Neural cell (in vitro differentiated cells): ENCODE measurements at regions not wholly inside any gene's neighbourhood (a gene's known extent, or its start where the extent isn't known, plus 50 kb on each side); places are given as distances from the start of the nearest gene placed in this dataset.

Source experiments
- H2AFZ ChIP-seq: fragments of 200-600, 300-800 bp; sonication (generic), shearing (Covaris generic); 2 replicates; pipeline ENCODE4 v1.6.0; 2014; ENCODE audit warnings: low read depth, mild to moderate bottlenecking, antibody characterized with exemption, low read length, moderate library complexity
- H3F3A ChIP-seq: fragments of 200-600 bp; shearing (Covaris generic); 2 replicates; pipeline ENCODE4 v1.6.1; 2016; ENCODE audit warnings: mild to moderate bottlenecking, moderate library complexity, mixed read lengths, antibody characterized with exemption, low read length; ENCODE audit not compliant: insufficient read depth, poor library complexity, severe bottlenecking
- H3K27ac ChIP-seq: fragments of 200-600, 300-800 bp; sonication (generic), shearing (Covaris generic); 2 replicates; pipeline ENCODE4 v1.5.1; 2014; ENCODE audit warnings: mild to moderate bottlenecking, low read length, moderate library complexity
- H3K27me3 ChIP-seq: fragments of 300-800, 200-600 bp; sonication (generic), shearing (Covaris generic); 2 replicates; pipeline ENCODE4 v1.6.0; 2014; ENCODE audit warnings: mild to moderate bottlenecking, low read depth, low read length, moderate library complexity; ENCODE audit not compliant: insufficient read depth
- H3K36me3 ChIP-seq: fragments of 300-800, 200-600 bp; sonication (generic), shearing (Covaris generic); 2 replicates; pipeline ENCODE4 v1.5.1; 2014; ENCODE audit warnings: mild to moderate bottlenecking, antibody characterized with exemption, low read length, moderate library complexity; ENCODE audit not compliant: insufficient read depth
- H3K4me2 ChIP-seq: fragments of 300-800, 200-600 bp; sonication (generic), shearing (Covaris generic); 2 replicates; pipeline ENCODE4 v1.6.0; 2014; ENCODE audit warnings: mild to moderate bottlenecking, low read length
- H3K4me3 ChIP-seq: fragments of 300-800, 200-600 bp; sonication (generic), shearing (Covaris generic); 2 replicates; pipeline ENCODE4 v1.5.1; 2014; ENCODE audit warnings: mild to moderate bottlenecking, low read length, moderate library complexity
- H3K79me2 ChIP-seq: fragments of 200-600 bp; shearing (Covaris generic); replicated peaks from 2 replicates; pipeline ENCODE4 v1.6.0; 2014; ENCODE audit warnings: mild to moderate bottlenecking, low read length, moderate library complexity; ENCODE audit not compliant: insufficient read depth
- H3K9ac ChIP-seq: fragments of 300-800, 200-600 bp; sonication (generic), shearing (Covaris generic); 2 replicates; pipeline ENCODE4 v1.6.1; 2016; ENCODE audit warnings: mild to moderate bottlenecking, low read length, mixed read lengths
- H3K9me2 ChIP-seq: fragments of 200-600 bp; shearing (Covaris generic); 2 replicates; pipeline ENCODE4 v1.6.1; 2016; ENCODE audit warnings: mild to moderate bottlenecking, low read length, mixed read lengths; ENCODE audit not compliant: insufficient read depth
- H3K9me3 ChIP-seq: fragments of 200-600, 300-800 bp; sonication (generic), shearing (Covaris generic); 2 replicates; pipeline ENCODE4 v1.6.1; 2016; ENCODE audit warnings: mild to moderate bottlenecking, mixed run types, low read length, moderate library complexity, mixed read lengths
- H4K20me1 ChIP-seq: fragments of 200-600 bp; shearing (Covaris generic); 2 replicates; pipeline ENCODE4 v1.6.1; 2016; ENCODE audit warnings: mild to moderate bottlenecking, mixed run types; ENCODE audit not compliant: insufficient read depth
- EP300 ChIP-seq: fragments of 450-650 bp; conservative IDR thresholded peaks from 2 replicates; pipeline ENCODE4 v1.6.1; 2014; ENCODE audit warnings: antibody characterized with exemption, mild to moderate bottlenecking, moderate library complexity; ENCODE audit not compliant: poor library complexity, severe bottlenecking
- EZH2 ChIP-seq: fragments of 200-600, 300-800 bp; shearing (Covaris generic), sonication (generic); IDR thresholded peaks from 2 replicates; pipeline ENCODE4 v1.6.1; 2014; ENCODE audit warnings: antibody characterized with exemption, low read length, borderline replicate concordance, mild to moderate bottlenecking; ENCODE audit not compliant: insufficient read depth, poor library complexity, severe bottlenecking
- MXI1 ChIP-seq: fragments of 450-650 bp; conservative IDR thresholded peaks from 2 replicates; pipeline ENCODE4 v1.6.1; 2014; ENCODE audit warnings: antibody characterized with exemption, mild to moderate bottlenecking; ENCODE audit not compliant: poor library complexity, severe bottlenecking
- POLR2AphosphoS5 ChIP-seq: IDR thresholded peaks from 2 replicates; pipeline ENCODE4 v1.6.1; 2012
- RAD21 ChIP-seq: fragments of 450-650 bp; conservative IDR thresholded peaks from 2 replicates; pipeline ENCODE4 v1.6.1; 2014; ENCODE audit warnings: antibody characterized with exemption, mild to moderate bottlenecking, moderate library complexity
- SMC3 ChIP-seq: fragments of 450-650 bp; conservative IDR thresholded peaks from 2 replicates; pipeline ENCODE4 v1.6.1; 2014; ENCODE audit warnings: antibody characterized with exemption, mild to moderate bottlenecking, moderate library complexity; ENCODE audit not compliant: poor library complexity
- TAF1 ChIP-seq: IDR thresholded peaks from 2 replicates; pipeline ENCODE4 v1.6.1; 2012; ENCODE audit warnings: low read depth
- TF ChIP-seq, protein P1 (sequence below): IDR thresholded peaks from 2 replicates; pipeline ENCODE4 v1.6.1; 2012; ENCODE audit warnings: borderline replicate concordance
- TF ChIP-seq, protein P2 (sequence below): fragments of 450-650 bp; IDR thresholded peaks from 2 replicates; pipeline ENCODE4 v1.5.1; 2014; ENCODE audit warnings: antibody characterized with exemption, mild to moderate bottlenecking, moderate library complexity; ENCODE audit not compliant: poor library complexity, severe bottlenecking

DNA sequence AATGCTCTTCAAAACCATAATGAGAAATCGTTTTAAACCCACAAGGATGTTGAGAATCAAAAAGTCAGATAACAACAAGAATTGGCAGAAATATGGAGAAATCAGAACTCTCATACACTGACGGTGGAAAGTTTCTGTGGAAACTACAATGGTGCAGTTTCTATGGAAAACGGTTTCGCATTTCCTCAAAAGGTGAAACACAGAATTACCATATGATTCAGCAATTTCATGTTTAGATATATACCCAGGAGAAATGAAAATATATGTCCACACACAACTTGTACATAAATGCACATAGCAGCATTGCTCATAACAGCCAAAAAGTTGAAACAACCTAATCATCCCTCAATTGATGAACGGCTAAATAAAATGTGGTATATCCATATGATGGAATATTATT is 218.2 kb downstream of the ARL4A start:
- Histone ChIP-seq H3K9me3 (no peaks in the 10 kb centered on the region), H3F3A (no peaks in the 10 kb centered on the region), H3K9ac (no peak overlapping the region), H3K4me2 (no peak overlapping the region), H3K4me3 (no peak overlapping the region), H2AFZ (no peak overlapping the region), H3K27ac (no peak overlapping the region), H3K9me2 (no peaks in the 10 kb centered on the region), H3K36me3 (no peaks in the 10 kb centered on the region), H3K79me2 (no peaks in the 10 kb centered on the region), H4K20me1 (no peaks in the 10 kb centered on the region), H3K27me3 (no peaks in the 10 kb centered on the region)
- TF ChIP-seq, protein P1, sequence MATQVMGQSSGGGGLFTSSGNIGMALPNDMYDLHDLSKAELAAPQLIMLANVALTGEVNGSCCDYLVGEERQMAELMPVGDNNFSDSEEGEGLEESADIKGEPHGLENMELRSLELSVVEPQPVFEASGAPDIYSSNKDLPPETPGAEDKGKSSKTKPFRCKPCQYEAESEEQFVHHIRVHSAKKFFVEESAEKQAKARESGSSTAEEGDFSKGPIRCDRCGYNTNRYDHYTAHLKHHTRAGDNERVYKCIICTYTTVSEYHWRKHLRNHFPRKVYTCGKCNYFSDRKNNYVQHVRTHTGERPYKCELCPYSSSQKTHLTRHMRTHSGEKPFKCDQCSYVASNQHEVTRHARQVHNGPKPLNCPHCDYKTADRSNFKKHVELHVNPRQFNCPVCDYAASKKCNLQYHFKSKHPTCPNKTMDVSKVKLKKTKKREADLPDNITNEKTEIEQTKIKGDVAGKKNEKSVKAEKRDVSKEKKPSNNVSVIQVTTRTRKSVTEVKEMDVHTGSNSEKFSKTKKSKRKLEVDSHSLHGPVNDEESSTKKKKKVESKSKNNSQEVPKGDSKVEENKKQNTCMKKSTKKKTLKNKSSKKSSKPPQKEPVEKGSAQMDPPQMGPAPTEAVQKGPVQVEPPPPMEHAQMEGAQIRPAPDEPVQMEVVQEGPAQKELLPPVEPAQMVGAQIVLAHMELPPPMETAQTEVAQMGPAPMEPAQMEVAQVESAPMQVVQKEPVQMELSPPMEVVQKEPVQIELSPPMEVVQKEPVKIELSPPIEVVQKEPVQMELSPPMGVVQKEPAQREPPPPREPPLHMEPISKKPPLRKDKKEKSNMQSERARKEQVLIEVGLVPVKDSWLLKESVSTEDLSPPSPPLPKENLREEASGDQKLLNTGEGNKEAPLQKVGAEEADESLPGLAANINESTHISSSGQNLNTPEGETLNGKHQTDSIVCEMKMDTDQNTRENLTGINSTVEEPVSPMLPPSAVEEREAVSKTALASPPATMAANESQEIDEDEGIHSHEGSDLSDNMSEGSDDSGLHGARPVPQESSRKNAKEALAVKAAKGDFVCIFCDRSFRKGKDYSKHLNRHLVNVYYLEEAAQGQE = no peak
- TF ChIP-seq SMC3 (no peak), POLR2AphosphoS5 (no peak), RAD21 (no peak), MXI1 (no peak), EP300 (no peak), EZH2 (no peak)

DNA sequence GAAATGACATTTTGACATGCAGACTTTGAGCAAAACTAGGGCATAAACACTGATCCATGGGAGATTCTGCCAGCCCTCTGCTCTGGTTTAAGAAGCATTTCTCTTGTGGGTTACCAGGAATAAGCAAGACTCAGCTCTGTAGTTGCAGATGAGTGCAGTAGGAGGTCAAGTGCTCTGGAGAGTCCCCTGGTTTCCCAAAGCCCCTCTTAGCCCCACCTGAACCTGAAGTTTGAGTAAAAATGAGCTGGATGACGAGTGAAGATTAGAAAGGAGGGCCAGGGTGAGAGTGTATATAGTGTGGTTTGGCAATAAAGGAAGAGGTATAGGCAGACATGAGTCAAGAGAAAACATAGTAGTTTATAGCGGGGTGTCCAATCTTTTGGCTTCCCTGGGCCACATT is 220.3 kb downstream of the ARL4A start:
- H3K9me3 ChIP-seq = no peaks in the 10 kb centered on the region
- no peaks in the 10 kb centered on the region for H3K9me2 ChIP-seq
- H3F3A ChIP-seq = no peaks in the 10 kb centered on the region

DNA sequence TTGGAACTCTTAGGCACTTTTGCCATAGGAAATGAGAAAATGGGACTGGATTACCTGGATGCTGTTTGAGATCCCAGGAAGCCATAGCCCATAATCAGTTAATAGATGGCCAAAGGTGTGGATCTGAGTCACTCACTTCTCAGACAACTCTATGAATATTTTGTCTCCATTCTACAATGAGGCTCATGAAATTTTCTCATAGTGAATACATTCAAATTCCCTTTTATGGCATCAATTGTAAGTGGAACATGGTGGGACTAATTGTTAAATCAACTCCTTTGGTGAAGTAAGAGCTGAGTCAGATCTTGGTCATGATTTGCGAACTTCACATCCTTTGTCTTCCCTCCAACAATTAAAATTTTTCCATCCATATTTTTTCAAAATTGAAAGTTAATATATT is 222.1 kb downstream of the ARL4A start:
- Histone ChIP-seq H3K27me3 (no peaks in the 10 kb centered on the region), H3K27ac (no peak overlapping the region), H3K9me3 (no peaks in the 10 kb centered on the region), H3K4me2 (no peak overlapping the region), H3K79me2 (no peaks in the 10 kb centered on the region), H3K4me3 (no peak overlapping the region), H4K20me1 (no peaks in the 10 kb centered on the region), H3F3A (no peaks in the 10 kb centered on the region), H2AFZ (no peak overlapping the region), H3K9ac (no peak overlapping the region), H3K36me3 (no peaks in the 10 kb centered on the region), H3K9me2 (no peaks in the 10 kb centered on the region)
- TF ChIP-seq EZH2 = no peak
- no peak for TF ChIP-seq POLR2AphosphoS5
- TF ChIP-seq SMC3 = no peak
- TF ChIP-seq, protein P2, sequence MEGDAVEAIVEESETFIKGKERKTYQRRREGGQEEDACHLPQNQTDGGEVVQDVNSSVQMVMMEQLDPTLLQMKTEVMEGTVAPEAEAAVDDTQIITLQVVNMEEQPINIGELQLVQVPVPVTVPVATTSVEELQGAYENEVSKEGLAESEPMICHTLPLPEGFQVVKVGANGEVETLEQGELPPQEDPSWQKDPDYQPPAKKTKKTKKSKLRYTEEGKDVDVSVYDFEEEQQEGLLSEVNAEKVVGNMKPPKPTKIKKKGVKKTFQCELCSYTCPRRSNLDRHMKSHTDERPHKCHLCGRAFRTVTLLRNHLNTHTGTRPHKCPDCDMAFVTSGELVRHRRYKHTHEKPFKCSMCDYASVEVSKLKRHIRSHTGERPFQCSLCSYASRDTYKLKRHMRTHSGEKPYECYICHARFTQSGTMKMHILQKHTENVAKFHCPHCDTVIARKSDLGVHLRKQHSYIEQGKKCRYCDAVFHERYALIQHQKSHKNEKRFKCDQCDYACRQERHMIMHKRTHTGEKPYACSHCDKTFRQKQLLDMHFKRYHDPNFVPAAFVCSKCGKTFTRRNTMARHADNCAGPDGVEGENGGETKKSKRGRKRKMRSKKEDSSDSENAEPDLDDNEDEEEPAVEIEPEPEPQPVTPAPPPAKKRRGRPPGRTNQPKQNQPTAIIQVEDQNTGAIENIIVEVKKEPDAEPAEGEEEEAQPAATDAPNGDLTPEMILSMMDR = no peak
- no peak for TF ChIP-seq TAF1
- no peak for TF ChIP-seq MXI1

More for the DNA sequence above, 220.3 kb downstream of the ARL4A start:
- Histone ChIP-seq H3K27me3 (no peaks in the 10 kb centered on the region), H2AFZ (no peak overlapping the region), H3K4me3 (no peak overlapping the region), H3K36me3 (no peaks in the 10 kb centered on the region), H3K9ac (no peak overlapping the region), H3K79me2 (no peaks in the 10 kb centered on the region), H4K20me1 (no peaks in the 10 kb centered on the region), H3K27ac (no peak overlapping the region), H3K4me2 (no peak overlapping the region)
- TF ChIP-seq EP300 = no peak
